NCI-H2171 treated with DMSO at 0.1 percent for 48 hours (cell line): ENCODE measurements at regions not wholly inside any gene's neighbourhood (a gene's known extent, or its start where the extent isn't known, plus 50 kb on each side); places are given as distances from the start of the nearest gene placed in this dataset.

Experiments used
- DNase-seq: peaks from one replicate; lab custom pipeline; 2025; lab: John Stamatoyannopoulos, UW

GRCh38 chr2:199707593-199708185, 143.3 kb downstream of the FTCDNL1 start:
- no peak for DNase-seq

- DNase-seq: no peak
These were observed 145.5 kb downstream of the FTCDNL1 start for GRCh38 chr2:199705538-199705937.

GRCh38 chr2:199704358-199705238, 146.4 kb downstream of the FTCDNL1 start:
- DNase-seq: peak; percentile 26

GRCh38 chr2:199703199-199703598, 147.8 kb downstream of the FTCDNL1 start:
- DNase-seq: no peak

GRCh38 chr2:199697469-199697868, 153.5 kb downstream of the FTCDNL1 start:
- no peak for DNase-seq

- DNase-seq: no peak
These were observed 154.9 kb downstream of the FTCDNL1 start for GRCh38 chr2:199696048-199696447.

GRCh38 chr2:199693861-199694260, 157.1 kb downstream of the FTCDNL1 start:
- DNase-seq: no peak

- peak; percentile 16 for DNase-seq
These were observed 158.5 kb downstream of the FTCDNL1 start for GRCh38 chr2:199692489-199692888.

- DNase-seq: no peak
These were observed 160.8 kb downstream of the FTCDNL1 start for GRCh38 chr2:199690225-199690624.

GRCh38 chr2:199685669-199686068, 165.3 kb downstream of the FTCDNL1 start:
- no peak for DNase-seq

- no peak for DNase-seq
These were observed 166.2 kb downstream of the FTCDNL1 start for GRCh38 chr2:199684832-199685231.

- DNase-seq: no peak
These were observed 166.8 kb downstream of the FTCDNL1 start for GRCh38 chr2:199684168-199684567.

GRCh38 chr2:199682001-199682400, 169.0 kb downstream of the FTCDNL1 start:
- DNase-seq: no peak

- no peak for DNase-seq
These were observed 170.5 kb downstream of the FTCDNL1 start for GRCh38 chr2:199680482-199680881.

GRCh38 chr2:199679883-199680282, 171.1 kb downstream of the FTCDNL1 start:
- no peak for DNase-seq

- DNase-seq: no peak
These were observed 173.1 kb downstream of the FTCDNL1 start for GRCh38 chr2:199677881-199678280.

GRCh38 chr2:199668645-199669044, 182.3 kb downstream of the FTCDNL1 start:
- DNase-seq: no peak

GRCh38 chr2:199663157-199663556, 187.8 kb downstream of the FTCDNL1 start:
- DNase-seq: no peak

- no peak for DNase-seq
These were observed 188.7 kb downstream of the FTCDNL1 start for GRCh38 chr2:199662255-199662654.

GRCh38 chr2:199660167-199660566, 190.8 kb downstream of the FTCDNL1 start:
- no peak for DNase-seq

- DNase-seq: peak; percentile 35
These were observed 191.8 kb downstream of the FTCDNL1 start for GRCh38 chr2:199659207-199659606.

GRCh38 chr2:199646439-199646838, 188.7 kb upstream of the SATB2 start:
- no peak for DNase-seq

GRCh38 chr2:199631129-199631528, 173.4 kb upstream of the SATB2 start:
- no peak for DNase-seq

- DNase-seq: no peak
These were observed 171.6 kb upstream of the SATB2 start for GRCh38 chr2:199629301-199629700.
